Body of pancreas (tissue), 4 donors: ENCODE measurements at regions not wholly inside any gene's neighbourhood (a gene's known extent, or its start where the extent isn't known, plus 50 kb on each side); places are given as distances from the start of the nearest gene placed in this dataset.
"Not testable (repeated sequence)": the region's sequence is repeated elsewhere in the genome, so short reads cannot be mapped to it uniquely, and the experiment has no call there.

Experiments used
- CTCF ChIP-seq, 7 experiments: fragments of 450-650 bp in 4 of 7; fragments of 200-600 bp in 3 of 7; sonication (generic) in 3 of 7; IDR thresholded peaks; one replicate each; pipeline ENCODE4 v1.5.1; 2016 to 2019; ENCODE audit warnings: antibody characterized with exemption in 7 of 7
- POLR2A ChIP-seq, 3 donors: fragments of 450-650 bp; IDR thresholded peaks; one replicate each; pipeline ENCODE4 v1.6.1; 2016; ENCODE audit warnings: antibody characterized with exemption in 3 of 3, mild to moderate bottlenecking in 2 of 3

- not testable (repeated sequence) for TF ChIP-seq POLR2A, CTCF (IDR thresholded peaks at IDR 0.05)
These were observed 209.8 kb upstream of the ZRANB2 start for GRCh38 chr1:71290506-71291237.
